DND-41 (cell line): ENCODE measurements at regions not wholly inside any gene's neighbourhood (a gene's known extent, or its start where the extent isn't known, plus 50 kb on each side); places are given as distances from the start of the nearest gene placed in this dataset.

Experiments
- EZH2 ChIP-seq: IDR thresholded peaks from 3 replicates; pipeline ENCODE4 v1.6.1; 2012; ENCODE audit warnings: borderline replicate concordance, low read depth, mild to moderate bottlenecking, moderate library complexity, low read length, inconsistent platforms; ENCODE audit not compliant: severe bottlenecking
- TF ChIP-seq, protein P1 (sequence below): IDR thresholded peaks from 2 replicates; pipeline ENCODE4 v1.5.1; 2012; ENCODE audit warnings: borderline replicate concordance, low read length, moderate library complexity, mild to moderate bottlenecking; ENCODE audit not compliant: poor library complexity, severe bottlenecking; ENCODE audit errors: extremely low read depth

DNA sequence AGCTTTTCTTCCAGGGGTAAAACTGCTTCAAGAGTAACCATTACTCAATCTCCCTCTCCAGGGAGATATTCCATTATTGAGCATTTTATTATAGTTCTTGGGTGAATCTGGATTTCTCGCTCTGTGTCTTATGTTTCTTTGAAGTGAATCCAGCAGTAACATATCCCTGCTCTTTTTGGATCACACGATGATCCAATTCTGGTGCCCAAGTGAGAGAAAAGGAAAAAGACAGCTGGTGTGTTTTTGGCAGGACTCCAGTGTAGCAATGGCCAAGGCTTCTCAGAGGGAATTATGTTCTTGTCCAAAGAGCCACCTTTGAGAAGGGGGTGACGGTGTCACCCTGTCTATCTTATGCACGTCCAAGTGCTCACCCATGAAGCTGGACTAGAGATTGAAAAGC lies 140.3 kb upstream of the ERRFI1 start:
- TF ChIP-seq, protein P1, sequence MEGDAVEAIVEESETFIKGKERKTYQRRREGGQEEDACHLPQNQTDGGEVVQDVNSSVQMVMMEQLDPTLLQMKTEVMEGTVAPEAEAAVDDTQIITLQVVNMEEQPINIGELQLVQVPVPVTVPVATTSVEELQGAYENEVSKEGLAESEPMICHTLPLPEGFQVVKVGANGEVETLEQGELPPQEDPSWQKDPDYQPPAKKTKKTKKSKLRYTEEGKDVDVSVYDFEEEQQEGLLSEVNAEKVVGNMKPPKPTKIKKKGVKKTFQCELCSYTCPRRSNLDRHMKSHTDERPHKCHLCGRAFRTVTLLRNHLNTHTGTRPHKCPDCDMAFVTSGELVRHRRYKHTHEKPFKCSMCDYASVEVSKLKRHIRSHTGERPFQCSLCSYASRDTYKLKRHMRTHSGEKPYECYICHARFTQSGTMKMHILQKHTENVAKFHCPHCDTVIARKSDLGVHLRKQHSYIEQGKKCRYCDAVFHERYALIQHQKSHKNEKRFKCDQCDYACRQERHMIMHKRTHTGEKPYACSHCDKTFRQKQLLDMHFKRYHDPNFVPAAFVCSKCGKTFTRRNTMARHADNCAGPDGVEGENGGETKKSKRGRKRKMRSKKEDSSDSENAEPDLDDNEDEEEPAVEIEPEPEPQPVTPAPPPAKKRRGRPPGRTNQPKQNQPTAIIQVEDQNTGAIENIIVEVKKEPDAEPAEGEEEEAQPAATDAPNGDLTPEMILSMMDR, result no peak
- no peak for TF ChIP-seq EZH2
